HCT116 (cell line): ENCODE measurements at regions not wholly inside any gene's neighbourhood (a gene's known extent, or its start where the extent isn't known, plus 50 kb on each side); places are given as distances from the start of the nearest gene placed in this dataset.

Experiments used
- ATAC-seq: fragments of 200-7000 bp; cut with Tn5 transposase; 2 replicates; pipeline ENCODE4 v1.9.1; 2020; ENCODE audit warnings: mild to moderate bottlenecking, moderate library complexity
- BruUV-seq: library from RNA; stranded (reverse); fragments of 400-500 nt; replicated peaks from 2 replicates; lab custom pipeline; 2021; lab: Mats Ljungman, UMichigan
- CTCF ChIA-PET: fragments of 300-600 bp; sonication (Branson Sonifier 250); formaldehyde crosslinking; loops from one replicate; lab custom pipeline; 2021; ENCODE audit warnings: antibody characterized with exemption; lab: Charles Lee
- POLR2A ChIA-PET: fragments of 300-600, 350-600 bp; sonication (Branson Sonifier 250); formaldehyde crosslinking; loops from one replicate; lab custom pipeline; 2021; ENCODE audit warnings: antibody characterized with exemption; lab: Charles Lee
- RAD21 ChIA-PET, 2 experiments: fragments of 300-600 bp; sonication (Branson Sonifier 250); formaldehyde crosslinking; loops; one replicate each; lab custom pipeline; 2023; ENCODE audit warnings: low total read pairs in 2 of 2; ENCODE audit not compliant: uncharacterized antibody in 2 of 2, unreplicated experiment in 2 of 2, low non-redundant PET in 1 of 2; lab: Charles Lee
- DNase-seq: peaks from one replicate; pipeline ENCODE4 v3.0.0-alpha.2; 2010; ENCODE audit warnings: low read depth, low spot score
- H2AFZ ChIP-seq: fragments of 200-600 bp; shearing (Covaris generic), sonication (generic); 2 replicates; pipeline ENCODE4 v1.6.1; 2017; ENCODE audit warnings: low read depth, mixed run types, mixed read lengths, antibody characterized with exemption, low read length; ENCODE audit not compliant: poor library complexity, severe bottlenecking
- H3K27ac ChIP-seq: 2 replicates; pipeline ENCODE4 v1.5.1; 2012; ENCODE audit warnings: low read depth, low read length
- H3K27me3 ChIP-seq: fragments of 200-600 bp; sonication (generic); 2 replicates; pipeline ENCODE4 v1.6.1; 2016; ENCODE audit warnings: mixed run types, low read length, mixed read lengths; ENCODE audit not compliant: insufficient read depth
- H3K36me3 ChIP-seq, 2 experiments: fragments of 200-500 bp in 1 of 2; fragments of 200-600 bp in 1 of 2; sonication (Bioruptor generic) in 1 of 2; sonication (generic) in 1 of 2; 2 replicates each; pipeline versions ENCODE4 v1.5.1 to v1.6.1; 2014 to 2016; ENCODE audit warnings: low read length in 2 of 2, inconsistent platforms in 1 of 2, mixed read lengths in 1 of 2, mixed run types in 1 of 2; ENCODE audit not compliant: insufficient read depth in 2 of 2, control insufficient read depth in 1 of 2
- H3K4me1 ChIP-seq, 2 experiments: fragments of 200-600 bp in 1 of 2; sonication (generic) in 1 of 2; 2 replicates each; pipeline versions ENCODE4 v1.5.1 to v1.6.1; 2012 to 2017; ENCODE audit warnings: low read length in 2 of 2, inconsistent platforms in 1 of 2, mild to moderate bottlenecking in 1 of 2, mixed read lengths in 1 of 2, mixed run types in 1 of 2, moderate library complexity in 1 of 2; ENCODE audit not compliant: insufficient read depth in 2 of 2, control insufficient read depth in 1 of 2
- H3K4me2 ChIP-seq: fragments of 200-600 bp; sonication (generic); 2 replicates; pipeline ENCODE4 v1.6.1; 2017; ENCODE audit warnings: mixed run types, low read length, mixed read lengths
- H3K4me3 ChIP-seq, 2 experiments: fragments of 200-600 bp in 1 of 2; sonication (generic) in 1 of 2; replicated peaks in 1 of 2; 2 replicates each; pipeline ENCODE4 v1.5.1; 2011 to 2016; ENCODE audit warnings: low read length in 2 of 2, control low read depth in 1 of 2, low read depth in 1 of 2, mild to moderate bottlenecking in 1 of 2, mixed read lengths in 1 of 2, mixed run types in 1 of 2
- H3K79me2 ChIP-seq: fragments of 200-600 bp; sonication (generic); 2 replicates; pipeline ENCODE4 v1.6.1; 2017; ENCODE audit warnings: mild to moderate bottlenecking, mixed run types, low read length, moderate library complexity, mixed read lengths; ENCODE audit not compliant: insufficient read depth
- H3K9ac ChIP-seq: fragments of 200-600 bp; sonication (generic); 2 replicates; pipeline ENCODE4 v1.6.1; 2016; ENCODE audit warnings: low read length, mixed read lengths
- H3K9me2 ChIP-seq: fragments of 200-600 bp; sonication (generic), shearing (Covaris generic); 2 replicates; pipeline ENCODE4 v1.6.1; 2017; ENCODE audit warnings: mixed run types, mild to moderate bottlenecking, moderate library complexity; ENCODE audit not compliant: insufficient read depth
- H3K9me3 ChIP-seq, 2 experiments: fragments of 200-500 bp in 1 of 2; fragments of 200-600 bp in 1 of 2; sonication (Bioruptor generic) in 1 of 2; sonication (generic) in 1 of 2; 2 replicates each; pipeline ENCODE4 v1.6.1; 2014 to 2017; ENCODE audit warnings: low read length in 2 of 2, mixed read lengths in 2 of 2, inconsistent platforms in 1 of 2, low read depth in 1 of 2, mild to moderate bottlenecking in 1 of 2, mixed run types in 1 of 2, moderate library complexity in 1 of 2; ENCODE audit not compliant: control insufficient read depth in 1 of 2, insufficient read depth in 1 of 2
- H4K20me1 ChIP-seq: fragments of 200-600 bp; sonication (generic), shearing (Covaris generic); 2 replicates; pipeline ENCODE4 v1.6.1; 2017; ENCODE audit warnings: mixed run types, mild to moderate bottlenecking, moderate library complexity; ENCODE audit not compliant: insufficient read depth
- CBX3 ChIP-seq: IDR thresholded peaks from 2 replicates; pipeline ENCODE4 v1.6.1; 2012; ENCODE audit warnings: low read depth
- CEBPB ChIP-seq: IDR thresholded peaks from 2 replicates; pipeline ENCODE4 v1.6.1; 2012; ENCODE audit warnings: low read depth
- ELF1 ChIP-seq: IDR thresholded peaks from 2 replicates; pipeline ENCODE4 v1.6.1; 2012; ENCODE audit warnings: low read depth, borderline replicate concordance
- EZH2 ChIP-seq: fragments of 200-600 bp; sonication (generic); IDR thresholded peaks from 2 replicates; pipeline ENCODE4 v1.6.1; 2017; ENCODE audit warnings: antibody characterized with exemption, mixed run types
- EZH2phosphoT487 ChIP-seq: fragments of 200-600 bp; IDR thresholded peaks from 2 replicates; pipeline ENCODE4 v1.6.1; 2018; ENCODE audit warnings: antibody characterized with exemption, borderline replicate concordance
- FOSL1 ChIP-seq: IDR thresholded peaks from 2 replicates; pipeline ENCODE4 v1.6.1; 2012; ENCODE audit warnings: low read depth
- JUND ChIP-seq: IDR thresholded peaks from 2 replicates; pipeline ENCODE4 v1.6.1; 2012
- POLR2A ChIP-seq: IDR thresholded peaks from 2 replicates; pipeline ENCODE4 v1.7.0; 2011; ENCODE audit warnings: borderline replicate concordance; ENCODE audit not compliant: insufficient read depth, insufficient read length; ENCODE audit errors: extremely low read depth
- POLR2AphosphoS5 ChIP-seq: IDR thresholded peaks from 2 replicates; pipeline ENCODE4 v1.6.1; 2011; ENCODE audit warnings: mild to moderate bottlenecking, low read depth, low read length, moderate library complexity
- RAD21 ChIP-seq: IDR thresholded peaks from 2 replicates; pipeline ENCODE4 v1.6.1; 2012; ENCODE audit warnings: low read depth, mild to moderate bottlenecking
- SIN3A ChIP-seq: IDR thresholded peaks from 2 replicates; pipeline ENCODE4 v1.6.1; 2012; ENCODE audit warnings: low read depth
- SP1 ChIP-seq: IDR thresholded peaks from 2 replicates; pipeline ENCODE4 v1.6.1; 2012; ENCODE audit warnings: low read depth
- TCF7L2 ChIP-seq: IDR thresholded peaks from 2 replicates; pipeline ENCODE4 v1.7.0; 2011; ENCODE audit warnings: borderline replicate concordance, inconsistent platforms; ENCODE audit not compliant: insufficient read depth, insufficient read length; ENCODE audit errors: extremely low read depth
- ZFX ChIP-seq: fragments of 450-650 bp; IDR thresholded peaks from 2 replicates; pipeline ENCODE4 v1.6.1; 2017
- intact Hi-C: fragments of 100-400 bp; cut with micrococcal nuclease; formaldehyde crosslinking; loops from 2 replicates; pipeline ENCODE4 v1.10.0; 2022
- TF ChIP-seq, protein P1 (sequence below), 3 experiments: fragments of 200-600 bp in 1 of 3; sonication (generic) in 1 of 3; IDR thresholded peaks in 2 of 3; conservative IDR thresholded peaks in 1 of 3; 2 replicates each; pipeline ENCODE4 v1.5.1; 2012 to 2017; ENCODE audit warnings: low read depth in 2 of 3, low read length in 2 of 3, antibody characterized with exemption in 1 of 3, borderline replicate concordance in 1 of 3, control low read depth in 1 of 3, mild to moderate bottlenecking in 1 of 3, mixed read lengths in 1 of 3, mixed run types in 1 of 3, moderate library complexity in 1 of 3; ENCODE audit not compliant: insufficient read depth in 1 of 3
- TF ChIP-seq, protein P2 (sequence below): IDR thresholded peaks from 2 replicates; pipeline ENCODE4 v1.6.1; 2011; ENCODE audit warnings: mild to moderate bottlenecking, low read length, moderate library complexity; ENCODE audit not compliant: insufficient replicate concordance; ENCODE audit errors: extremely low read depth

DNA sequence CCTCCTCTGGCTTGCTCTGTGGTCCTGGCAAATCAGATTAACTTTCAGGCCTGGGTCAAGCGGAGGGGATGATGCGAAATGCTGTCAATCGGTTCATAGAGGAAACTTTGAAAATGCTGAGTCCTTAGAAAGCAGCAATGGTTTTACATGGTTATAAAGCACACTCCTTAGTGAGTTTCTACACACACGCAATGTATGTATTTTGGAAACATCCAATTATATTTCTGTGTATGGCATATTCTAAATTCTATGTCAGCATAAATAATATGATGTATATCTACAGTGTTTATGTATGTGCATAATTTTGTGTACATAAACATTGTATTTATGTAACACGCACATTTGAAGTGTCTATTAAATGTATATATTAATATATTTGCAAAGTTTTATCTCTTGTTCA, 118.0 kb upstream of the ARID2 start:
- intact Hi-C loops = no loop called here
- no peaks in the 10 kb centered on the region for H3K27me3 ChIP-seq
- no peak overlapping the region for H3K4me2 ChIP-seq
- RAD21 ChIA-PET = no interaction called here
- H3K27ac ChIP-seq = no peak overlapping the region
- H3K9ac ChIP-seq = no peak overlapping the region
- CTCF ChIA-PET = no interaction called here
- no peak for ATAC-seq
- no peak overlapping the region for H2AFZ ChIP-seq
- no peaks in the 10 kb centered on the region for H3K79me2 ChIP-seq
- H3K9me2 ChIP-seq = no peaks in the 10 kb centered on the region
- H4K20me1 ChIP-seq = no peaks in the 10 kb centered on the region
- DNase-seq = no peak
- TF ChIP-seq POLR2A (no peak), POLR2AphosphoS5 (no peak), CBX3 (no peak), SIN3A (no peak), CEBPB (no peak), ZFX (no peak), JUND (no peak), TCF7L2 (no peak), ELF1 (no peak), RAD21 (no peak), EZH2phosphoT487 (no peak), EZH2 (no peak), SP1 (no peak), FOSL1 (no peak)
- TF ChIP-seq, protein P1, sequence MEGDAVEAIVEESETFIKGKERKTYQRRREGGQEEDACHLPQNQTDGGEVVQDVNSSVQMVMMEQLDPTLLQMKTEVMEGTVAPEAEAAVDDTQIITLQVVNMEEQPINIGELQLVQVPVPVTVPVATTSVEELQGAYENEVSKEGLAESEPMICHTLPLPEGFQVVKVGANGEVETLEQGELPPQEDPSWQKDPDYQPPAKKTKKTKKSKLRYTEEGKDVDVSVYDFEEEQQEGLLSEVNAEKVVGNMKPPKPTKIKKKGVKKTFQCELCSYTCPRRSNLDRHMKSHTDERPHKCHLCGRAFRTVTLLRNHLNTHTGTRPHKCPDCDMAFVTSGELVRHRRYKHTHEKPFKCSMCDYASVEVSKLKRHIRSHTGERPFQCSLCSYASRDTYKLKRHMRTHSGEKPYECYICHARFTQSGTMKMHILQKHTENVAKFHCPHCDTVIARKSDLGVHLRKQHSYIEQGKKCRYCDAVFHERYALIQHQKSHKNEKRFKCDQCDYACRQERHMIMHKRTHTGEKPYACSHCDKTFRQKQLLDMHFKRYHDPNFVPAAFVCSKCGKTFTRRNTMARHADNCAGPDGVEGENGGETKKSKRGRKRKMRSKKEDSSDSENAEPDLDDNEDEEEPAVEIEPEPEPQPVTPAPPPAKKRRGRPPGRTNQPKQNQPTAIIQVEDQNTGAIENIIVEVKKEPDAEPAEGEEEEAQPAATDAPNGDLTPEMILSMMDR (IDR thresholded peaks at IDR 0.05 in 2 of 3, conservative IDR thresholded peaks at IDR 0.05 in 1 of 3; ENCODE audit: borderline replicate concordance in 1 of 3, insufficient read depth in 1 of 3, low read depth in 2 of 3, low read length in 2 of 3) = no peak
- TF ChIP-seq, protein P2, sequence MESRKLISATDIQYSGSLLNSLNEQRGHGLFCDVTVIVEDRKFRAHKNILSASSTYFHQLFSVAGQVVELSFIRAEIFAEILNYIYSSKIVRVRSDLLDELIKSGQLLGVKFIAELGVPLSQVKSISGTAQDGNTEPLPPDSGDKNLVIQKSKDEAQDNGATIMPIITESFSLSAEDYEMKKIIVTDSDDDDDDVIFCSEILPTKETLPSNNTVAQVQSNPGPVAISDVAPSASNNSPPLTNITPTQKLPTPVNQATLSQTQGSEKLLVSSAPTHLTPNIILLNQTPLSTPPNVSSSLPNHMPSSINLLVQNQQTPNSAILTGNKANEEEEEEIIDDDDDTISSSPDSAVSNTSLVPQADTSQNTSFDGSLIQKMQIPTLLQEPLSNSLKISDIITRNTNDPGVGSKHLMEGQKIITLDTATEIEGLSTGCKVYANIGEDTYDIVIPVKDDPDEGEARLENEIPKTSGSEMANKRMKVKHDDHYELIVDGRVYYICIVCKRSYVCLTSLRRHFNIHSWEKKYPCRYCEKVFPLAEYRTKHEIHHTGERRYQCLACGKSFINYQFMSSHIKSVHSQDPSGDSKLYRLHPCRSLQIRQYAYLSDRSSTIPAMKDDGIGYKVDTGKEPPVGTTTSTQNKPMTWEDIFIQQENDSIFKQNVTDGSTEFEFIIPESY = no peak
- no peaks in the 10 kb centered on the region for H3K4me1 ChIP-seq
- no peaks in the 10 kb centered on the region for H3K36me3 ChIP-seq
- BruUV-seq = no TSS peak
- H3K9me3 ChIP-seq = no peaks in the 10 kb centered on the region
- H3K4me3 ChIP-seq = no peak overlapping the region
- POLR2A ChIA-PET = no interaction called here
